Calu3 (cell line): ENCODE measurements at regions not wholly inside any gene's neighbourhood (a gene's known extent, or its start where the extent isn't known, plus 50 kb on each side); places are given as distances from the start of the nearest gene placed in this dataset.

Experiments used
- BruUV-seq: library from RNA; stranded (reverse); fragments of 400-500 nt; replicated peaks from 2 replicates; lab custom pipeline; 2021; lab: Mats Ljungman, UMichigan
- CTCF ChIA-PET: fragments of 300-600 bp; sonication (Branson Sonifier 250); formaldehyde crosslinking; loops from one replicate; lab custom pipeline; 2022; ENCODE audit warnings: antibody characterized with exemption; lab: Charles Lee
- DNase-seq: peaks from one replicate; pipeline ENCODE4 v3.0.0; 2022
- H3K27ac Mint-ChIP-seq: one replicate; pipeline ENCODE4 v1.8.0; 2022; ENCODE audit warnings: mixed read lengths; ENCODE audit not compliant: unreplicated experiment
- H3K27me3 Mint-ChIP-seq: one replicate; pipeline ENCODE4 v1.8.0; 2022; ENCODE audit warnings: mixed read lengths; ENCODE audit not compliant: unreplicated experiment
- H3K36me3 Mint-ChIP-seq: one replicate; pipeline ENCODE4 v1.8.0; 2022; ENCODE audit warnings: mild to moderate bottlenecking, moderate library complexity, mixed read lengths; ENCODE audit not compliant: insufficient read depth, unreplicated experiment
- H3K4me1 Mint-ChIP-seq: one replicate; pipeline ENCODE4 v1.8.0; 2022; ENCODE audit warnings: mild to moderate bottlenecking, low read depth, mixed read lengths; ENCODE audit not compliant: unreplicated experiment
- H3K4me3 Mint-ChIP-seq: one replicate; pipeline ENCODE4 v1.8.0; 2022; ENCODE audit warnings: mild to moderate bottlenecking, low read depth, moderate library complexity, mixed read lengths; ENCODE audit not compliant: unreplicated experiment
- H3K9me3 Mint-ChIP-seq: one replicate; pipeline ENCODE4 v1.8.0; 2022; ENCODE audit warnings: low read depth, mixed read lengths; ENCODE audit not compliant: unreplicated experiment
- CTCF ChIP-seq: fragments of 200-600 bp; IDR thresholded peaks from one replicate; pipeline ENCODE4 v1.8.0; 2022; ENCODE audit warnings: antibody characterized with exemption; ENCODE audit not compliant: unreplicated experiment
- intact Hi-C: fragments of 100-400 bp; cut with micrococcal nuclease; formaldehyde crosslinking; loops from one replicate; pipeline ENCODE4 v1.10.0; 2022; ENCODE audit not compliant: unreplicated experiment

DNA sequence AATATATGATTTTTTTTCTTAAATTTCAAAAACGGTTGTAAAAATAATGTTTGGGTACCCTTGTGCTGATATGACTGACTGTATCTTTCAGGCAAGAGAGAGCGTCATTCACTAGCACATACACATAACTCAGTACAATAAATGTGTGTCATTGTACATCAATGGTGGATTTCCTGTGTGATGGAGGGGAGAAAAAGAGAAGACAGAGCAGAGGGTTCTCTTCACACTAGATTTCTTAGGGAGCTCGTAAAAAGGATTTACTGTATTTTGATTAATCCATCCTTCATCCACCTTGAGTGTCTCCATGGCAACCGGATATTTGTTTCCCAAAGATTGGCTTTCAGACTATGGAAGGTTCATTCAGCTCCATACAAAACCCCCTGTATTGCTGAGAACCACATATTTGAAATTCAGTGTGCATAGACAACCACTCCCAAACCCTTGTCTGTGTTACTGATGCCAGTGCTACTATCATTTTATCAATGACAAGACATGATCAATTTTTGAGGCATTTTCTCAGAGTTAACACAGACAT, 150.6 kb downstream of the AKR1D1 start:
- intact Hi-C loops: no loop called here
- peaks cover 6% of the 10 kb centered on the region for H3K9me3 Mint-ChIP-seq
- CTCF ChIA-PET: interaction anchor here (0.6 kb wide), 1 partner anchor 210 kb away, joined by 5 read pairs; no protein-coding TSS in a partner anchor
- no peak for DNase-seq
- no peak for TF ChIP-seq CTCF
- no peaks in the 10 kb centered on the region for H3K27me3 Mint-ChIP-seq
- no peaks in the 10 kb centered on the region for H3K4me1 Mint-ChIP-seq
- no peak overlapping the region for H3K27ac Mint-ChIP-seq
- no TSS peak for BruUV-seq
- no peak overlapping the region for H3K4me3 Mint-ChIP-seq
- H3K36me3 Mint-ChIP-seq: no peaks in the 10 kb centered on the region

GRCh38 chr7:138228119-138228518, 151.9 kb downstream of the AKR1D1 start:
- Mint-ChIP-seq H3K4me3 (no peak overlapping the region), H3K27ac (no peak overlapping the region), H3K9me3 (peaks cover 10% of the 10 kb centered on the region), H3K27me3 (no peaks in the 10 kb centered on the region), H3K36me3 (no peaks in the 10 kb centered on the region), H3K4me1 (no peaks in the 10 kb centered on the region)
- BruUV-seq: no TSS peak
- TF ChIP-seq CTCF: no peak
- CTCF ChIA-PET: interaction anchor here (0.6 kb wide), 1 partner anchor 227 kb away, joined by 3 read pairs; no protein-coding TSS in a partner anchor
- DNase-seq: no peak
- intact Hi-C loops: no loop called here

- DNase-seq: no peak
- CTCF ChIA-PET: interaction anchor here (0.6 kb wide), 1 partner anchor 228 kb away, joined by 3 read pairs; no protein-coding TSS in a partner anchor
- peaks cover 10% of the 10 kb centered on the region for H3K9me3 Mint-ChIP-seq
- H3K4me1 Mint-ChIP-seq: no peaks in the 10 kb centered on the region
- no peaks in the 10 kb centered on the region for H3K36me3 Mint-ChIP-seq
- TF ChIP-seq CTCF: no peak
- no peaks in the 10 kb centered on the region for H3K27me3 Mint-ChIP-seq
- no peak overlapping the region for H3K27ac Mint-ChIP-seq
- intact Hi-C loops: no loop called here
- BruUV-seq: no TSS peak
- H3K4me3 Mint-ChIP-seq: no peak overlapping the region
Observed at GRCh38 chr7:138228769-138229168, 152.5 kb downstream of the AKR1D1 start.

- no peaks in the 10 kb centered on the region for H3K4me1 Mint-ChIP-seq
- DNase-seq: no peak
- intact Hi-C loops: no loop called here
- H3K27ac Mint-ChIP-seq: no peak overlapping the region
- CTCF ChIA-PET: no interaction called here
- H3K4me3 Mint-ChIP-seq: no peak overlapping the region
- no peaks in the 10 kb centered on the region for H3K36me3 Mint-ChIP-seq
- no peaks in the 10 kb centered on the region for H3K27me3 Mint-ChIP-seq
- TF ChIP-seq CTCF: no peak
- BruUV-seq: no TSS peak
- H3K9me3 Mint-ChIP-seq: peaks cover 7% of the 10 kb centered on the region
Observed at GRCh38 chr7:138233189-138233588, 156.9 kb downstream of the AKR1D1 start.
